ENCODE measurements at regions not wholly inside any gene's neighbourhood (a gene's known extent, or its start where the extent isn't known, plus 50 kb on each side); places are given as distances from the start of the nearest gene placed in this dataset.
A peak's percentile ranks its signal among the peaks of the same experiment; 100 is the strongest.

- peak overlapping the region in 11 of 21 experiments; percentile 27 to 83 (median 57) for H3K27ac ChIP-seq
- no peak overlapping the region for H3K4me3 ChIP-seq
Measured at GRCh38 chr2:220662431-220662830, 909.7 kb downstream of the EPHA4 start.

- peak overlapping the region in 5 of 21 experiments; percentile 22 to 49 (median 41) for H3K27ac ChIP-seq
- no peak overlapping the region for H3K4me3 ChIP-seq
Measured at GRCh38 chr2:220663065-220663464, 909.0 kb downstream of the EPHA4 start.

GRCh38 chr2:220664272-220665107 lies 907.6 kb downstream of the EPHA4 start:
- no peak overlapping the region for H3K27ac ChIP-seq
- H3K4me3 ChIP-seq: no peak overlapping the region

GRCh38 chr2:220665108-220665471 lies 907.0 kb downstream of the EPHA4 start:
- Histone ChIP-seq H3K4me3 (no peak overlapping the region), H3K27ac (no peak overlapping the region)

GRCh38 chr2:220669324-220669723 lies 902.8 kb downstream of the EPHA4 start:
- H3K27ac ChIP-seq: no peak overlapping the region
- no peak overlapping the region for H3K4me3 ChIP-seq

- Histone ChIP-seq H3K27ac (no peak overlapping the region), H3K4me3 (no peak overlapping the region)
Measured at GRCh38 chr2:220670511-220670910, 901.6 kb downstream of the EPHA4 start.

- no peak overlapping the region for H3K4me3 ChIP-seq
Measured at GRCh38 chr2:220673151-220673874, 898.8 kb downstream of the EPHA4 start.

GRCh38 chr2:220674033-220674432 lies 898.1 kb downstream of the EPHA4 start:
- H3K27ac ChIP-seq: no peak overlapping the region

More at GRCh38 chr2:220673151-220673874, 898.8 kb downstream of the EPHA4 start:
- H3K27ac ChIP-seq: no peak overlapping the region

GRCh38 chr2:220676695-220677094 lies 895.4 kb downstream of the EPHA4 start:
- H3K27ac ChIP-seq: no peak overlapping the region

More at GRCh38 chr2:220674033-220674432, 898.1 kb downstream of the EPHA4 start:
- no peak overlapping the region for H3K4me3 ChIP-seq

GRCh38 chr2:220678943-220679342 lies 893.2 kb downstream of the EPHA4 start:
- no peak overlapping the region for H3K27ac ChIP-seq
- H3K4me3 ChIP-seq: no peak overlapping the region

More at GRCh38 chr2:220676695-220677094, 895.4 kb downstream of the EPHA4 start:
- H3K4me3 ChIP-seq: no peak overlapping the region

- H3K27ac ChIP-seq: peak overlapping the region in 1 of 21 experiments; percentile 17
- H3K4me3 ChIP-seq: no peak overlapping the region
Measured at GRCh38 chr2:220682616-220683015, 889.5 kb downstream of the EPHA4 start.

- H3K4me3 ChIP-seq: no peak overlapping the region
- no peak overlapping the region for H3K27ac ChIP-seq
Measured at GRCh38 chr2:220684099-220684498, 888.0 kb downstream of the EPHA4 start.

GRCh38 chr2:220687231-220687843 lies 884.8 kb downstream of the EPHA4 start:
- Histone ChIP-seq H3K27ac (no peak overlapping the region), H3K4me3 (no peak overlapping the region)

- H3K4me3 ChIP-seq: no peak overlapping the region
- H3K27ac ChIP-seq: no peak overlapping the region
Measured at GRCh38 chr2:220695397-220696279, 876.5 kb downstream of the EPHA4 start.

- Histone ChIP-seq H3K4me3 (no peak overlapping the region), H3K27ac (no peak overlapping the region)
Measured at GRCh38 chr2:220696280-220696669, 875.8 kb downstream of the EPHA4 start.

- Histone ChIP-seq H3K27ac (no peak overlapping the region), H3K4me3 (no peak overlapping the region)
Measured at GRCh38 chr2:220697011-220697410, 875.1 kb downstream of the EPHA4 start.

- no peak overlapping the region for H3K27ac ChIP-seq
- no peak overlapping the region for H3K4me3 ChIP-seq
Measured at GRCh38 chr2:220701115-220701514, 871.0 kb downstream of the EPHA4 start.

GRCh38 chr2:220703279-220703678 lies 868.8 kb downstream of the EPHA4 start:
- Histone ChIP-seq H3K27ac (no peak overlapping the region), H3K4me3 (no peak overlapping the region)

GRCh38 chr2:220704081-220704480 lies 868.0 kb downstream of the EPHA4 start:
- H3K27ac ChIP-seq: no peak overlapping the region
- H3K4me3 ChIP-seq: no peak overlapping the region

- H3K4me3 ChIP-seq: no peak overlapping the region
- H3K27ac ChIP-seq: no peak overlapping the region
Measured at GRCh38 chr2:220704810-220705209, 867.3 kb downstream of the EPHA4 start.
